Stimulated activated effector memory CD8-positive, alpha-beta T cell treated with anti-CD3 and anti-CD28 coated beads, Interleukin-12 subunit alpha, Interleukin-12 subunit beta, amount 100 ng/mL, for 72 hours (primary cell): ENCODE measurements at regions not wholly inside any gene's neighbourhood (a gene's known extent, or its start where the extent isn't known, plus 50 kb on each side); places are given as distances from the start of the nearest gene placed in this dataset.
A peak's percentile ranks its signal among the peaks of the same experiment; 100 is the strongest.
"Not testable (repeated sequence)": the region's sequence is repeated elsewhere in the genome, so short reads cannot be mapped to it uniquely, and the experiment has no call there.

Source experiments
- ATAC-seq: fragments of 150-1000 bp; cut with Tn5 transposase; 2 replicates; pipeline ENCODE4 v1.10.0; 2021
- DNase-seq, 2 donors: peaks; one replicate each; pipeline ENCODE4 v3.0.0; 2021 to 2022; ENCODE audit warnings: low spot score in 2 of 2
- H3K27ac Mint-ChIP-seq: one replicate; pipeline ENCODE4 v1.8.0; 2022; ENCODE audit warnings: mild to moderate bottlenecking, mixed read lengths
- H3K36me3 Mint-ChIP-seq: one replicate; pipeline ENCODE4 v1.8.0; 2022; ENCODE audit warnings: mild to moderate bottlenecking, mixed read lengths
- H3K4me1 Mint-ChIP-seq: one replicate; pipeline ENCODE4 v1.8.0; 2022; ENCODE audit warnings: mixed read lengths
- H3K4me3 Mint-ChIP-seq: one replicate; pipeline ENCODE4 v1.8.0; 2022; ENCODE audit warnings: mild to moderate bottlenecking, mixed read lengths
- H3K9me3 Mint-ChIP-seq: one replicate; pipeline ENCODE4 v1.8.0; 2022; ENCODE audit warnings: mixed read lengths

- H3K27ac Mint-ChIP-seq: no peak overlapping the region
- ATAC-seq (peak; percentile 42), DNase-seq (peak; percentile 88 to 89)
- no peak overlapping the region for H3K4me3 Mint-ChIP-seq
- H3K36me3 Mint-ChIP-seq: peaks cover 5% of the 10 kb centered on the region
- H3K9me3 Mint-ChIP-seq: no peaks in the 10 kb centered on the region
- H3K4me1 Mint-ChIP-seq: peaks cover 10% of the 10 kb centered on the region
Measured at GRCh38 chr15:20356444-20356910, 185.1 kb downstream of the GOLGA6L6 start.

GRCh38 chr15:20355256-20355868 is 186.2 kb downstream of the GOLGA6L6 start:
- DNase-seq (no peak), ATAC-seq (no peak)
- Mint-ChIP-seq H3K4me1 (peaks cover 19% of the 10 kb centered on the region), H3K27ac (no peak overlapping the region), H3K36me3 (peaks cover 5% of the 10 kb centered on the region), H3K9me3 (no peaks in the 10 kb centered on the region), H3K4me3 (no peak overlapping the region)

- H3K36me3 Mint-ChIP-seq, H3K4me3 Mint-ChIP-seq, H3K9me3 Mint-ChIP-seq, DNase-seq, ATAC-seq, H3K27ac Mint-ChIP-seq: not testable (repeated sequence)
- peaks cover 24% of the 10 kb centered on the region for H3K4me1 Mint-ChIP-seq
Measured at GRCh38 chr15:20354884-20355223, 186.7 kb downstream of the GOLGA6L6 start.

GRCh38 chr15:20353966-20354883 is 187.4 kb downstream of the GOLGA6L6 start:
- Mint-ChIP-seq H3K4me3 (no peak overlapping the region), H3K27ac (no peak overlapping the region), H3K9me3 (no peaks in the 10 kb centered on the region), H3K36me3 (peaks cover 5% of the 10 kb centered on the region), H3K4me1 (peaks cover 28% of the 10 kb centered on the region)
- ATAC-seq (peak; percentile 38), DNase-seq (no peak)

GRCh38 chr15:20352241-20353200 is 189.1 kb downstream of the GOLGA6L6 start:
- Mint-ChIP-seq H3K9me3 (no peaks in the 10 kb centered on the region), H3K4me1 (peaks cover 28% of the 10 kb centered on the region), H3K27ac (no peak overlapping the region), H3K36me3 (peaks cover 5% of the 10 kb centered on the region), H3K4me3 (no peak overlapping the region)
- ATAC-seq: no peak
- DNase-seq: no peak

GRCh38 chr15:20351448-20351971 is 190.1 kb downstream of the GOLGA6L6 start:
- ATAC-seq (no peak), DNase-seq (no peak)
- peaks cover 3% of the 10 kb centered on the region for H3K36me3 Mint-ChIP-seq
- no peaks in the 10 kb centered on the region for H3K9me3 Mint-ChIP-seq
- no peak overlapping the region for H3K4me3 Mint-ChIP-seq
- H3K27ac Mint-ChIP-seq: no peak overlapping the region
- peaks cover 25% of the 10 kb centered on the region for H3K4me1 Mint-ChIP-seq

GRCh38 chr15:20349774-20350498 is 191.7 kb downstream of the GOLGA6L6 start:
- Mint-ChIP-seq H3K4me3 (no peak overlapping the region), H3K27ac (no peak overlapping the region), H3K36me3 (no peaks in the 10 kb centered on the region), H3K9me3 (no peaks in the 10 kb centered on the region), H3K4me1 (peaks cover 18% of the 10 kb centered on the region)
- no peak for DNase-seq
- ATAC-seq: no peak

GRCh38 chr15:20348900-20349773 is 192.5 kb downstream of the GOLGA6L6 start:
- H3K4me1 Mint-ChIP-seq: peaks cover 18% of the 10 kb centered on the region
- H3K36me3 Mint-ChIP-seq: no peaks in the 10 kb centered on the region
- H3K9me3 Mint-ChIP-seq: no peaks in the 10 kb centered on the region
- ATAC-seq (peak; percentile 2), DNase-seq (no peak)
- no peak overlapping the region for H3K4me3 Mint-ChIP-seq
- H3K27ac Mint-ChIP-seq: no peak overlapping the region

GRCh38 chr15:20348291-20348899 is 193.2 kb downstream of the GOLGA6L6 start:
- no peaks in the 10 kb centered on the region for H3K9me3 Mint-ChIP-seq
- no peak overlapping the region for H3K4me3 Mint-ChIP-seq
- no peak overlapping the region for H3K27ac Mint-ChIP-seq
- ATAC-seq (no peak), DNase-seq (no peak)
- no peaks in the 10 kb centered on the region for H3K36me3 Mint-ChIP-seq
- peaks cover 18% of the 10 kb centered on the region for H3K4me1 Mint-ChIP-seq

GRCh38 chr15:20346082-20346805 is 195.4 kb downstream of the GOLGA6L6 start:
- Mint-ChIP-seq H3K9me3 (no peaks in the 10 kb centered on the region), H3K4me1 (peaks cover 16% of the 10 kb centered on the region), H3K4me3 (no peak overlapping the region), H3K36me3 (no peaks in the 10 kb centered on the region), H3K27ac (no peak overlapping the region)
- no peak for ATAC-seq
- DNase-seq: peak in 1 of 2 donors; percentile 8

- H3K4me3 Mint-ChIP-seq: no peak overlapping the region
- H3K4me1 Mint-ChIP-seq: peaks cover 10% of the 10 kb centered on the region
- no peak overlapping the region for H3K27ac Mint-ChIP-seq
- ATAC-seq (no peak), DNase-seq (no peak)
- H3K36me3 Mint-ChIP-seq: no peaks in the 10 kb centered on the region
- no peaks in the 10 kb centered on the region for H3K9me3 Mint-ChIP-seq
Measured at GRCh38 chr15:20345401-20345958, 196.1 kb downstream of the GOLGA6L6 start.

GRCh38 chr15:20344601-20345400 is 196.8 kb downstream of the GOLGA6L6 start:
- H3K27ac Mint-ChIP-seq: no peak overlapping the region
- H3K4me3 Mint-ChIP-seq: no peak overlapping the region
- H3K36me3 Mint-ChIP-seq: no peaks in the 10 kb centered on the region
- no peak for ATAC-seq
- peaks cover 3% of the 10 kb centered on the region for H3K4me1 Mint-ChIP-seq
- H3K9me3 Mint-ChIP-seq: no peaks in the 10 kb centered on the region
- no peak for DNase-seq
